T-helper 17 cell (primary cell): ENCODE measurements at regions not wholly inside any gene's neighbourhood (a gene's known extent, or its start where the extent isn't known, plus 50 kb on each side); places are given as distances from the start of the nearest gene placed in this dataset.
"Not testable (repeated sequence)": the region's sequence is repeated elsewhere in the genome, so short reads cannot be mapped to it uniquely, and the experiment has no call there.

Source experiments
- ATAC-seq: fragments of 150-1000 bp; cut with Tn5 transposase; 2 replicates; pipeline ENCODE4 v1.10.0; 2021; ENCODE audit warnings: mild to moderate bottlenecking, moderate library complexity
- DNase-seq, 3 donors: peaks; one replicate each; pipeline versions ENCODE4 v3.0.0 to v3.0.0-alpha.2; 2020 to 2021
- H3K9me3 ChIP-seq: one replicate; pipeline ENCODE4 v1.7.0; 2013; ENCODE audit warnings: low read length, mild to moderate bottlenecking; ENCODE audit not compliant: control insufficient read depth, poor library complexity, severe bottlenecking
- H3K27ac Mint-ChIP-seq: one replicate; pipeline ENCODE4 v1.8.0; 2022; ENCODE audit warnings: mild to moderate bottlenecking, moderate library complexity, mixed read lengths
- H3K27me3 Mint-ChIP-seq: one replicate; pipeline ENCODE4 v1.8.0; 2022; ENCODE audit warnings: mixed read lengths
- H3K36me3 Mint-ChIP-seq: one replicate; pipeline ENCODE4 v1.8.0; 2022; ENCODE audit warnings: low read depth, mixed read lengths
- H3K4me1 Mint-ChIP-seq: one replicate; pipeline ENCODE4 v1.8.0; 2022; ENCODE audit warnings: mild to moderate bottlenecking, mixed read lengths
- H3K4me3 Mint-ChIP-seq: one replicate; pipeline ENCODE4 v1.8.0; 2022; ENCODE audit warnings: mild to moderate bottlenecking, moderate library complexity, mixed read lengths

DNA sequence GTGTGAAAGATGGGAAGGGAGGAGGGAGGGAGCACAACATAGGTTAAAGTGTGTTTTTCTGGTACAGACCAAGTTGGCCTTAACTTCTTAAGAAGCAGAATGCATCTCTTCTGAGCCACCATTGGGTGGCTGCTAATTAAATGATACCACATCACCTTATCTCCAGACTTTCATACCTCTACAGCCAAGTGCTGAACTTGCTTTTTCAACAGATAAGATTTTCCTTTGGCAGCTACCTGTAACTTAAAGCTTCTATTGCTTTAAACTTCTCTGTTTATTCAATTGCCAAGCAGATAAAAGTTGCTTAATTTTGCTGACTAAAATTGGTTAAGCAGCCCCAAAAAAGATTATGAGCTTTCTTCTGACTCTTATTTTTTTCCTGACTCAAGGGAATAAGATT lies 292.4 kb upstream of the SGO1 start:
- Mint-ChIP-seq H3K27me3 (no peaks in the 10 kb centered on the region), H3K27ac (no peak overlapping the region), H3K36me3 (peaks cover 2% of the 10 kb centered on the region), H3K4me3 (no peak overlapping the region), H3K4me1 (no peaks in the 10 kb centered on the region)
- no peaks in the 10 kb centered on the region for H3K9me3 ChIP-seq
- ATAC-seq (no peak), DNase-seq (no peak)

DNA sequence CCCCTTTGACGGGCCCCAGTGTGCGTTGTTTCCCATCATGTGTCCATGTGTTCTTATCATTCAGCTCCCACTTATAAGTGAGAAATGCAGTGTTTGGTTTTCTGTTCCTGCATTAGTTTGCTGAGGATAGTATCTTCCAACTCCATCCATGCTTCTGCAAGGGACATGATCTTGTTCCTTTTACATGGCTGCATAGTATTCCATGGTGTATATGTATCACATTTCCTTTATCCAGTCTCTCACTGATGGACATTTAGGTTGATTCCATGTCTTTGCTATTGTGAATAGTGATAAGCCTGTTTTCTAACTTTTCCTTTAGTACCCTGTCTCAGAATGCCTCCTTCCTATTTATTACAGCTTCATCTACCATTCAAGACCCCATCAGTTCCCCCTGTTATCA lies 278.2 kb upstream of the SGO1 start:
- not testable (repeated sequence) for H3K27me3 Mint-ChIP-seq, H3K4me1 Mint-ChIP-seq, ATAC-seq, H3K4me3 Mint-ChIP-seq, DNase-seq, H3K27ac Mint-ChIP-seq, H3K9me3 ChIP-seq, H3K36me3 Mint-ChIP-seq

DNA sequence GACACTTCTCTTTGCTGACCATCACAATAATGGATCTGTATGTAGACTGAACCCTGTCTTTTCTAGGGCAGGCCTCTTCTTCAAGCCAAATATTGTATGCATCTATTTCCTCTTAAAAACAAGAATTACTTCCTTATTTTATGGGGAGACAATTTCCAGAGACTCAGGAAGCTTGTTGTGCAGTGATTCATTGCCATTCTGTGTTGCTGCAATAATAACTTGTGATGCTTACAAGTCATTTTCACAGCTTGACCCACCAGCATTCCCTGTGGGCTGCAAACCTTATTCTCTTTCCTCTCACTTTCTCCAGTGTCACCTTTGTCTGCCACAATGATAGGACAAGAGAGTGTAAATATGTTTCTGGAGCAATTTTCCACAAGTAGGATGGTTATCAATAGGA lies 276.7 kb upstream of the SGO1 start:
- H3K27ac Mint-ChIP-seq = no peak overlapping the region
- H3K9me3 ChIP-seq = peaks cover 2% of the 10 kb centered on the region
- DNase-seq (no peak), ATAC-seq (no peak)
- H3K4me3 Mint-ChIP-seq = no peak overlapping the region
- H3K4me1 Mint-ChIP-seq = no peaks in the 10 kb centered on the region
- H3K27me3 Mint-ChIP-seq = no peaks in the 10 kb centered on the region
- H3K36me3 Mint-ChIP-seq = no peaks in the 10 kb centered on the region

DNA sequence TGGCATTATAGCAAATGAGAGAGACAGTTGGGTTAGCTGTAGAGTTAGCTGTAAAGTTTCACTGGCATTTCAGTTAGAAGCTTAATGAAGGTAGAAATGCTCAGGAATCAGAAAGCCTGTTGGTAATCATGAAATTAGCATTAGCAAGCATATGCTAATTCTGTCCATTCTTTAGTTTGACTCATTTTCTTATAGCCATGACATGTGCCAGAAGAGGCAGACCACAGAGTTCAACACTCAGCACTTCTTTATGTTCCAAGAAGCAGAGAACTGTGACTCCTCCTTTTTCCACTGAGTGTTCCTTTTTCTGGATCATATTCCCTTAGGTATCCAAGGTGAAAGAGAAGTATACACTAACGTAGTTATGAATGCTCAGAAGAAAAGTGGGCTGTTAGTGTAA lies 276.2 kb upstream of the SGO1 start:
- no peak for ATAC-seq
- no peak overlapping the region for H3K27ac Mint-ChIP-seq

DNA sequence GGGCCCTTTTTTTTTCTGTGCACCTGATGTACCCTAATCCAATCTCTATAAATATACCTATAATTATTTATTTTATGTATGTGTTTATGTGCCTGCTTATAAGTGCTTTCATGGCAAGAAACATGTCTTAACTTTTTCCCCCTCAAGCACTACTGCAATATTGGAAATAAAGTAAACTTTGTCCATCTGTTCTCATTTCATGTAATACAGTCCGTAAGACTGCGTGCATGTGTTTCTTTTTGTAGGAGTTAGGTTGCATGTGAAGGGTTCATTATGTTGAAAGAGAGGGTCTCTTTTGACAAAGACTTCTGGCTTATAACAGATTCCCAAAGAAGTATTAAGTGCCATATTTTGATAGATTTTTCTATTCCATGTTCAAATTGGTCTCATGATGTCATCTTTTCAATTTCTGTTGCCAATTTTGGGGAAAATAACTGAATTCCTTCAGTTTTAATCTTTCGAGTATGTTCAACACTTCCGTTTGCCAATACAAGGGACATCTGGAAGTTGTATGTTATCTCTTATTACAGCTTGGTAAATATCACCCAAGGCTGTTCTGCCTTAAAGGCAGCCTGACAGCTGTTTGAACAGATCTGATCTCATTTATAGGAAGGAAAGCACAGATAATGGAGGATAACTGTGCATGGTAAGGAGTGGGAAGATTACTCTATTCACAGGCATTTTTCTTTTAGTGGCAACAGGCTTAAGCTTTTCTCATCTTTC lies 273.1 kb upstream of the SGO1 start:
- Mint-ChIP-seq H3K36me3 (no peaks in the 10 kb centered on the region), H3K27me3 (no peaks in the 10 kb centered on the region), H3K4me1 (no peaks in the 10 kb centered on the region), H3K27ac (no peak overlapping the region), H3K4me3 (no peak overlapping the region)
- no peaks in the 10 kb centered on the region for H3K9me3 ChIP-seq
- no peak for DNase-seq
- ATAC-seq = no peak

More for the DNA sequence above, 276.2 kb upstream of the SGO1 start:
- no peak overlapping the region for H3K4me3 Mint-ChIP-seq
- no peak for DNase-seq
- H3K4me1 Mint-ChIP-seq = no peaks in the 10 kb centered on the region
- H3K36me3 Mint-ChIP-seq = no peaks in the 10 kb centered on the region
- no peaks in the 10 kb centered on the region for H3K27me3 Mint-ChIP-seq
- peaks cover under 1% of the 10 kb centered on the region for H3K9me3 ChIP-seq

DNA sequence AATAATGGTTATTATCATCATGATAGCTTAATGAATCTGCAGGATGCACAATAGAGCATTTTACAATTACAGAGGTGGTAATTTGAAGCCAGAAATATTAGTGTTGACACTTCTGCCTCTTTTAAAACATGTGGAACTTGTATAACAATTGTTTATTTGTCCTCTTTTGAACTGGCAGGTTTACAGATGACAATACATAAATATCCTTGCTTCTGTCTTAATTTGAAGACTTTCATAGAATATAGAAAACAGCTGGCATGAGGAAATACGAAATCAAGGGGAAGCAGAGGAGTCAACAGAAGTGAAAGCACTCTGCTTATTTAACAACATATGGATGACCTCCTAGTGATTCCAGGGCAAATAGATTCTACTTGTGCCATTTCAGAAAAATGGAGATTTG lies 270.5 kb upstream of the SGO1 start:
- DNase-seq = no peak
- Mint-ChIP-seq H3K36me3 (no peaks in the 10 kb centered on the region), H3K27ac (no peak overlapping the region), H3K4me3 (no peak overlapping the region), H3K27me3 (no peaks in the 10 kb centered on the region), H3K4me1 (no peaks in the 10 kb centered on the region)
- H3K9me3 ChIP-seq = no peaks in the 10 kb centered on the region
- ATAC-seq = no peak

DNA sequence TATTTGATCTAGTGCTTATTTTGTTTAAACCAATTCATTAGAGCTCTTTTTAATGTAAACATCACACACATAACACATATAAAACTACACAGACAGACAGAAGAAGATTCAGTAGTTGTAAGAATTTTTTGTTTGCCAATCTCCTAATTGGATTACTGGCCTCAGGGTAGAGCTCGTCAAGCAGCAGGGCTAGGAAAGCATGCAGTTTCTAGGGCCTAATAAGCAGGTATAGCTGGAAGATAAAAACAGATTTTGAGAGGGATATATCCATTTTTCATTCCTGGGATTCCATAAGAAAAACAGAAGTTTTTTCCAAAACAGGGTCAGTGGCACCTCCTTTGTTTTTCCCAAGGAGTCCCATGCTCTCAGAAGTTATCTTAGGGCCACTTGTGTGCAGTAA lies 265.2 kb upstream of the SGO1 start:
- no peak for ATAC-seq
- H3K27me3 Mint-ChIP-seq = no peaks in the 10 kb centered on the region

DNA sequence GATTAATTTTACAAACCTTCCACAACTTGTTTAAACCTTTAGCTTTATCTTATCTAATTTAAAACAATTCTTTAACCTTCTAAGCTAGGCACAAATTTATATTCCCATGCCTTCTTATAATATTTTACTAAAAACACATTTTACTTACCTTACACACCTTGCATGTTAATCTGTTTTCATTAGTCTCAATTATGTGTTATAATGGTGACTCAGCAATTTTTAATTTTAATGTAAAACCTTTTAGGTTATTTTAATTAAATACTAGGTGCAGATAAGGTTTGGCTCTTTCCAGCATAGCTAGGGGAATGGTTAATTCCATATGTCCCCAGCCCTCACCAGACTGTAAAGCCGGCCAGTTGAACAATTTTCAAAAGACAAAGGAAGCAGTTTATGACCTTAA lies 264.6 kb upstream of the SGO1 start:
- Mint-ChIP-seq H3K27ac (no peak overlapping the region), H3K4me3 (no peak overlapping the region), H3K4me1 (no peaks in the 10 kb centered on the region), H3K36me3 (no peaks in the 10 kb centered on the region), H3K27me3 (no peaks in the 10 kb centered on the region)
- no peaks in the 10 kb centered on the region for H3K9me3 ChIP-seq
- DNase-seq (no peak), ATAC-seq (no peak)

More for the DNA sequence above, 265.2 kb upstream of the SGO1 start:
- no peak overlapping the region for H3K27ac Mint-ChIP-seq
- H3K4me3 Mint-ChIP-seq = no peak overlapping the region
- DNase-seq = no peak
- no peaks in the 10 kb centered on the region for H3K36me3 Mint-ChIP-seq
- H3K9me3 ChIP-seq = no peaks in the 10 kb centered on the region
- no peaks in the 10 kb centered on the region for H3K4me1 Mint-ChIP-seq

DNA sequence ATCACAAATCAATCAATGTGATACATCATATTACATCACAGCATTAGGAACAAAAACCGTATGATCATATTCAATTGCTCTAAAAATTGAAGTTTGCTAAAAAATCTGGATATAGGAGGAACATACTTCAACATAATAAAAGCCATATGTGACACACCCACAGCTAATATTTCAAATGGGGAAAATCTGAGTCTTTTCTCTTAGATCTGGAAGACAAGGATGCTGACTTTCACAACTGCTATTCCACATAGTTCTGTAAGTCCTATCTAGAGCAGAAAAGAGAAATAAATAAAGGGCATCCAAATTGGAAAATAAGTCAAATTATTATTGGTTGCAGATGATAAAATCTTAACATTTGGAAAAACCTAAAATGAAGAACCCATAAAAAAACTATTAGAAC lies 256.8 kb upstream of the SGO1 start:
- H3K9me3 ChIP-seq = no peaks in the 10 kb centered on the region
- H3K36me3 Mint-ChIP-seq = peaks cover 3% of the 10 kb centered on the region
- no peaks in the 10 kb centered on the region for H3K4me1 Mint-ChIP-seq
- no peak for DNase-seq
- H3K27ac Mint-ChIP-seq = no peak overlapping the region
- H3K4me3 Mint-ChIP-seq = no peak overlapping the region
- no peaks in the 10 kb centered on the region for H3K27me3 Mint-ChIP-seq
- no peak for ATAC-seq

DNA sequence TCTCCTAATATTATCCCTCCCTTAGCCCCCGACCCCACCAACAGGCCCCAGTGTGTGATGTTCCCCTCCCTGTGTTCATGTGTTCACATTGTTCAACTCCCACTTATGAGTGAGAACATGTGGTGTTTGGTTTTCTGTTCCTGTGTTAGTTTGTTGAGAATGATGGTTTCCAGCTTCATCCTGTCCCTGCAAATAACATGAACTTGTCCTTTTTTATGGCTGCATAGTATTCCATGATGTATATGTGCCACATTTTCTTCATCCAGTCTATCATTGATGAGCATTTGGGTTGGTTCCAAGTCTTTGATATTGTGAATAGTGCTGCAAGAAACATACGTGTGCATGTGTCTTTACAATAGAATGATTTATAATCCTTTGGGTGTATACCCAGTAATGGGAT lies 241.3 kb upstream of the SGO1 start:
- not testable (repeated sequence) for H3K27ac Mint-ChIP-seq, DNase-seq, ATAC-seq, H3K27me3 Mint-ChIP-seq, H3K36me3 Mint-ChIP-seq, H3K4me1 Mint-ChIP-seq, H3K9me3 ChIP-seq, H3K4me3 Mint-ChIP-seq

DNA sequence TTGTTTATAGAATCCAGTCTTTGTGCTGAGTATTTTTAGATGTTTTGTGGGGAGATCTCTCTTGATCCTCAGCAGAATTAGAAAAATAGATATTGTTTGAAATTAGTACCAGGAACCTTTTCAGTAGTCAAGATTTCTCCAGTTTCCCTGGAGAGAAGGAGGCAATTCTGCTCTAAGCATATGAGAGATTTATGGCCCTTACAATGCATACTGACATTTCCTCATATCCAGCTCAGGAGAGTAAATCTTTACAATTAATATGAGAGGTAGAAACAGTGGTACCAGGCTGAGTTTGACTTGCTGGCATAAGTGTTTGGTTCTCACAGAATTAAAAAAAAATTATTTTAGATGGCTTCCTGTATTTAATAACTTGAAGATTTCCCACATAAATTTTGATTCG lies 239.1 kb upstream of the SGO1 start:
- Mint-ChIP-seq H3K27ac (no peak overlapping the region), H3K4me1 (no peaks in the 10 kb centered on the region), H3K4me3 (no peak overlapping the region), H3K27me3 (no peaks in the 10 kb centered on the region), H3K36me3 (no peaks in the 10 kb centered on the region)
- H3K9me3 ChIP-seq = no peaks in the 10 kb centered on the region
- DNase-seq (no peak), ATAC-seq (no peak)

DNA sequence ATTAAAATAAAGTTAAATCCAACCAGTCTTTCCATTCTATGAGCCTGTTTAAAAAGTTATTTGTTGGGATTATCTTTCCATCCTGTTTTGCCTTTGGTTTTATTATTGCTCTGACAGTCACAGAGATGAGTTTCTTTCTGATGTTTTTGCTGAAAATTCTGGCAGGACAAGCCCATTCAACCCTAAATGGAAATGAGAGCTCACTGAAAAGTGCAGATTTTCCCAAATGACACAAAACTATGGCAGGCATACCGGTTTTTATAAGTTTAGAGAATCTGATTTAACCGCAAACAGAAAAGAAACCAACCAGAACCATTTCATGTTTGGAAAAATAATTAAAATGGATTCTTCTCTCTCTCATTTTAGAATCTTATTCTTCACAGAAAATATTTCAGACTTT lies 238.1 kb upstream of the SGO1 start:
- Mint-ChIP-seq H3K27ac (no peak overlapping the region), H3K4me3 (no peak overlapping the region), H3K4me1 (no peaks in the 10 kb centered on the region), H3K27me3 (no peaks in the 10 kb centered on the region), H3K36me3 (no peaks in the 10 kb centered on the region)
- no peak for ATAC-seq
- no peak for DNase-seq
- no peaks in the 10 kb centered on the region for H3K9me3 ChIP-seq

DNA sequence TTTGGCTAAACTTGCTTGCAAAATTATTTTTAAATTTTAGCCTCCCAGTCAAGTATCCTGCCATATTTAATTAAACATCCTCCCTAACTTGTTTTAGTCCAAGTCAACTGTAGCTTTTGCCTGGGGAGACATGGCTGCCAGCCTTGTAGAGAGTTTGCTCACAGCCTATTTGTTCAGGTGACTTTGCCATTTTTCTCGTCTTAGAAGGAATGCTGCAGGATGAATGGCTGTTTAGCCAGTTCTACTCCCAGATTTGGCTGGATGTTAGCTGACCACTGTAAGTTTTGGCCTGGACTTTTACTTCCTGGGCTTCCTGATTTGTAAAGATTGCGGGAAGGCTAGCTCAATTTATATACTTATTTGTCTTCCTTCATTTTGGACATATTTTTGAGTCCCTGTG lies 236.4 kb upstream of the SGO1 start:
- DNase-seq (no peak), ATAC-seq (no peak)
- Mint-ChIP-seq H3K27ac (no peak overlapping the region), H3K4me3 (no peak overlapping the region), H3K27me3 (no peaks in the 10 kb centered on the region), H3K36me3 (no peaks in the 10 kb centered on the region), H3K4me1 (no peaks in the 10 kb centered on the region)
- no peaks in the 10 kb centered on the region for H3K9me3 ChIP-seq

DNA sequence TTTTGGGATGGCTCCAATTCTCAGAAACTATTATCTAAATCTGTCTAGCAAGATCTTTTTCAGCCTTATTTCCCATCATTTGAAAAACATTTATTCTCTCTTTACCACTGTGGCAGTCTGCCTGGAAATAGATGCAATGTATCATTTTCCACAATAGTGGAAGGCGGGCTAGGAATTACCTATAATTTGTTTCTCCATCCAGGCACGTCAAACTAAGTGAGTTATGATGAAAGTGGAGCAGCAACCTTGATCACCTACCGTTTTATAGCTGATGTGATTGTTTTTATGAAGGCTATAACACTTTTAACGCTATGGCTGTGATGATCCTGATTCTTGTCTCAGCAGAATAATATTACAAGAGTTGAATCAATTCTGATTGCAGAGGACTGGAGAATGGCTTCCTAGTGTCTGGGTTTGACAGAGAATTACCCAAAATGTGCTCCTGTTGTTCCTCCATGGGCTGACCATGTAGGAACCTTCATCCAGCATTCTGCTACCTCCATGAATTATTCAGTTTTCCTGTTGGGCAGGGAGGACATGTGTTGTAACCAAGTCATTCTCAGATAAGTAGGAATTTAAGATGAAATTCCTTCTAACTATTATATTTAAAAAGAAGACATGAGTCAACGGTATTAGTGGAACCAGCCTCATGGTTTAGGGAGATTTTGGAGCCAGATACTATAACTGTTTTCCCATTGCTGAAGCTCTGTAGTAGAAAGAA lies 231.5 kb upstream of the SGO1 start:
- H3K9me3 ChIP-seq = no peaks in the 10 kb centered on the region
- Mint-ChIP-seq H3K27me3 (no peaks in the 10 kb centered on the region), H3K36me3 (no peaks in the 10 kb centered on the region), H3K4me3 (no peak overlapping the region), H3K27ac (no peak overlapping the region), H3K4me1 (peaks cover 2% of the 10 kb centered on the region)
- no peak for ATAC-seq
- no peak for DNase-seq
